ENCODE measurements at regions not wholly inside any gene's neighbourhood (a gene's known extent, or its start where the extent isn't known, plus 50 kb on each side); places are given as distances from the start of the nearest gene placed in this dataset.

- 72% methylated on average over 11 of the region's 11 CpGs for WGBS (ENCODE audit: insufficient coverage, insufficient replicate concordance, low lambda C conversion rate, missing lambda C conversion rate)
- intact Hi-C loops (cut with micrococcal nuclease; ENCODE audit: unreplicated experiment): loop anchor here (10.0 kb wide), 1 partner anchor 474 kb away; the partner anchor contains the start of gene FOXF1
These were observed 142.3 kb downstream of the IRF8 start for GRCh38 chr16:86041215-86041614.

More at GRCh38 chr16:86041215-86041614, 142.3 kb downstream of the IRF8 start:
- DNase-seq (ENCODE audit: low read depth, low spot score): no peak
- Histone ChIP-seq H3K36me3 (ENCODE audit: control insufficient read depth in 2 of 2, insufficient read depth in 2 of 2, low read length in 1 of 2) (no peaks in the 10 kb centered on the region), H3K9me3 (replicated peaks; ENCODE audit: control insufficient read depth, insufficient read depth, low read length) (no peaks in the 10 kb centered on the region), H3K4me2 (ENCODE audit: control insufficient read depth, insufficient read depth) (no peak overlapping the region), H2AFZ (ENCODE audit: control insufficient read depth, low read depth, low read length) (no peak overlapping the region), H3K9ac (ENCODE audit: control insufficient read depth, insufficient read depth, low read length) (no peak overlapping the region), H4K20me1 (ENCODE audit: control insufficient read depth, insufficient read depth) (no peaks in the 10 kb centered on the region), H3K4me1 (ENCODE audit: control insufficient read depth, insufficient read depth, low read length) (no peaks in the 10 kb centered on the region), H3K27ac (ENCODE audit: control insufficient read depth, insufficient read depth) (no peak overlapping the region), H3K27me3 (replicated peaks in 1 of 2; ENCODE audit: control insufficient read depth in 2 of 2, insufficient read depth in 2 of 2, low read length in 1 of 2) (peaks cover 0 to 3% of the 10 kb centered on the region in 2 experiments; a peak in 2 of 4 replicates), H3K4me3 (no peak overlapping the region), H3K79me2 (ENCODE audit: control insufficient read depth, insufficient read depth, low read length) (no peaks in the 10 kb centered on the region)
- in situ Hi-C loops (cut with MboI): loop anchor here (10.0 kb wide), 1 partner anchor 474 kb away; the partner anchor contains the start of gene FOXF1
- no peak for ATAC-seq
- RAD21 ChIA-PET (ENCODE audit: unreplicated experiment): interaction anchor here (0.8 kb wide), 1 partner anchor 477 kb away, joined by 3 read pairs; no protein-coding TSS in a partner anchor
- TF ChIP-seq HSF1 (IDR thresholded peaks at IDR 0.05; ENCODE audit: low read depth, low read length): no peak
- TF ChIP-seq MYB (IDR thresholded peaks at IDR 0.05; ENCODE audit: borderline replicate concordance, low read depth, low read length): no peak
- no peak for TF ChIP-seq CHD2 (IDR thresholded peaks at IDR 0.05; ENCODE audit: borderline replicate concordance, low read depth, low read length)
- TF ChIP-seq CEBPZ (IDR thresholded peaks at IDR 0.05; ENCODE audit: low read depth, low read length): no peak
- no TSS peak for BruUV-seq (replicated peaks)
- FAIRE-seq: no peak
- CTCF ChIA-PET: interaction anchor here (1.3 to 1.5 kb wide), 2 partner anchors 18 to 220 kb away, joined by 4 read pairs; no protein-coding TSS in a partner anchor
- SMC1A ChIA-PET (ENCODE audit: uncharacterized antibody, unreplicated experiment): no interaction called here
- POLR2A ChIA-PET: no interaction called here

All from GM12878 (cell line).